ENCODE measurements at regions not wholly inside any gene's neighbourhood (a gene's known extent, or its start where the extent isn't known, plus 50 kb on each side); places are given as distances from the start of the nearest gene placed in this dataset.

- BruUV-seq (replicated peaks): no TSS peak
- ChIA-PET CTCF (ENCODE audit: low intra/inter-chr PET ratio) (no interaction called here), POLR2A (no interaction called here)
- Histone ChIP-seq H3K4me1 (replicated peaks in 1 of 2; ENCODE audit: control insufficient read depth in 2 of 2, insufficient read depth in 2 of 2, low read length in 2 of 2) (no peaks in the 10 kb centered on the region), H3K9me1 (ENCODE audit: control insufficient read depth, insufficient read depth, low read length) (no peaks in the 10 kb centered on the region), H3K9ac (ENCODE audit: insufficient read depth in 1 of 2, low read depth in 2 of 2, low read length in 2 of 2) (no peak overlapping the region), H3K79me2 (ENCODE audit: control insufficient read depth, insufficient read depth, low read length) (no peaks in the 10 kb centered on the region), H3K9me3 (replicated peaks; ENCODE audit: control insufficient read depth, insufficient read depth, low read depth, low read length) (peaks cover 2% of the 10 kb centered on the region; the same call in 1 of the 2 replicates), H2AFZ (ENCODE audit: low read depth, low read length) (no peak overlapping the region), H3K4me3 (no peak overlapping the region), H3K27me3 (ENCODE audit: control insufficient read depth in 2 of 2, insufficient read depth in 2 of 2, low read length in 2 of 2) (no peaks in the 10 kb centered on the region), H3K4me2 (ENCODE audit: insufficient read depth, low read length) (no peak overlapping the region), H4K20me1 (replicated peaks; ENCODE audit: control insufficient read depth, insufficient read depth, low read length) (no peaks in the 10 kb centered on the region), H3K36me3 (ENCODE audit: control insufficient read depth, insufficient read depth, low read length) (no peaks in the 10 kb centered on the region), H3K27ac (ENCODE audit: extremely low read depth, low read depth, low read length) (no peak overlapping the region)
- no peak for DNase-seq (ENCODE audit: extremely low read depth in 1 of 4, low spot score in 3 of 4)
- ATAC-seq: no peak
- in situ Hi-C loops (cut with MboI) (no loop called here), intact Hi-C loops (cut with micrococcal nuclease) (no loop called here)
- TF ChIP-seq FOXJ2 (tag; IDR thresholded peaks at IDR 0.05): no peak
- no peak for TF ChIP-seq DMBX1 (CRISPR knock-in tag; IDR thresholded peaks at IDR 0.05; ENCODE audit: borderline replicate concordance)
- TF ChIP-seq RREB1 (CRISPR knock-in tag; IDR thresholded peaks at IDR 0.05): no peak
- TF ChIP-seq ZNF518B (CRISPR knock-in tag; IDR thresholded peaks at IDR 0.05): no peak
- TF ChIP-seq ETS2 (tag; IDR thresholded peaks at IDR 0.05; ENCODE audit: borderline replicate concordance, poor library complexity, severe bottlenecking): no peak
- no peak for TF ChIP-seq FOS (IDR thresholded peaks at IDR 0.05; ENCODE audit: extremely low read depth, insufficient read length)
- TF ChIP-seq ZNF217 (CRISPR knock-in tag; IDR thresholded peaks at IDR 0.05): no peak
- WGBS (ENCODE audit: insufficient coverage, low coverage, missing lambda C conversion rate): 0% methylated on average over 1 of the region's 1 CpG
- no peak for FAIRE-seq
These were observed 441.9 kb downstream of the TLL1 start for GRCh38 chr4:166314902-166315301.
